ENCODE measurements at regions not wholly inside any gene's neighbourhood (a gene's known extent, or its start where the extent isn't known, plus 50 kb on each side); places are given as distances from the start of the nearest gene placed in this dataset.

- Histone ChIP-seq H3K9me3 (no peaks in the 10 kb centered on the region), H3K36me3 (no peaks in the 10 kb centered on the region), H3K4me3 (no peak overlapping the region), H3K27me3 (no peaks in the 10 kb centered on the region), H3K4me1 (no peaks in the 10 kb centered on the region), H3K27ac (no peak overlapping the region)
- no peak for TF ChIP-seq CTCF (IDR thresholded peaks at IDR 0.05)
- TF ChIP-seq POLR2A (IDR thresholded peaks at IDR 0.05): no peak
- no peak for DNase-seq
Measured at GRCh38 chr2:58354230-58354629, 113.1 kb upstream of the FANCL start.

DNA sequence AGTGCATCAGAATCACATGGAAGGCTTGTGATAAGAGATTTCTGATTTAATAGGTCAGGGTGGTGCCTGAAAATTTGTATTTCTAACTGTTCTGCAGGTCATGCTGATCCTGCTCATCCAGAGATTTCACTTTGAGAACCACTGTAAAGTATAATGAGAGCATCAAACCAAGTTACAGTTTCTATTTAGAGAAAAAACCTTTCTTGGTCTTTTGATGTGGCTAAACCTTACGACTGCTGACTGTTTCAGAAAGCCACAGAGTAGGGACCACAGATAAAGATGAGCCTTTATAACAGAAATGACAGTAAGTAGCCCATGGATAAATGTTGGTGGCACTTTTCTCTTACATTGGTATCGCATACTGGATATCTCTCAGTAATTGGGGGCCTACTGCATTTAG lies 109.4 kb upstream of the FANCL start:
- Histone ChIP-seq H3K4me3 (no peak overlapping the region), H3K27ac (no peak overlapping the region), H3K27me3 (no peaks in the 10 kb centered on the region), H3K4me1 (no peaks in the 10 kb centered on the region), H3K9me3 (no peaks in the 10 kb centered on the region), H3K36me3 (no peaks in the 10 kb centered on the region)
- TF ChIP-seq CTCF (IDR thresholded peaks at IDR 0.05) (no peak), POLR2A (IDR thresholded peaks at IDR 0.05) (no peak)
- DNase-seq: no peak

DNA sequence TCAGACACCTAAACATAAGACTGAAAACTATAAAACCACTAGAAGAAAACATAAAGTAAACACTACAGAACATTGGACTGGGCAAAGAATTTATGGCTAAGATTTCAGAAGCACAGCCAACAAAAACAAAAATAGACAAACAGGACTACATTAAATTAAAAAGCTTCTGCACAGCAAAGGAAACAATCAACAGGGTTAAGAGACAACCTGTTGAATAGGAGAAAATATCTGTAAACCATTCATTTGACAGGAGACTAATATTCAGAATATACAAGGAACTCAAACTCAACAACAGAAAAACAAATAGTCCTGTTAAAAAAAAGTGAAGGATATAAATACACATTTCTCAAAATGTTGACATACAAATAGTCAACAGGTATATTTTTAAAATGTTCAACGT lies 106.7 kb upstream of the FANCL start:
- no peak for TF ChIP-seq POLR2A (IDR thresholded peaks at IDR 0.05)
- no peak for TF ChIP-seq CTCF (IDR thresholded peaks at IDR 0.05)
- H3K4me1 ChIP-seq: no peaks in the 10 kb centered on the region
- no peaks in the 10 kb centered on the region for H3K27me3 ChIP-seq
- H3K4me3 ChIP-seq: no peak overlapping the region
- H3K36me3 ChIP-seq: no peaks in the 10 kb centered on the region
- no peak overlapping the region for H3K27ac ChIP-seq
- no peaks in the 10 kb centered on the region for H3K9me3 ChIP-seq
- no peak for DNase-seq

DNA sequence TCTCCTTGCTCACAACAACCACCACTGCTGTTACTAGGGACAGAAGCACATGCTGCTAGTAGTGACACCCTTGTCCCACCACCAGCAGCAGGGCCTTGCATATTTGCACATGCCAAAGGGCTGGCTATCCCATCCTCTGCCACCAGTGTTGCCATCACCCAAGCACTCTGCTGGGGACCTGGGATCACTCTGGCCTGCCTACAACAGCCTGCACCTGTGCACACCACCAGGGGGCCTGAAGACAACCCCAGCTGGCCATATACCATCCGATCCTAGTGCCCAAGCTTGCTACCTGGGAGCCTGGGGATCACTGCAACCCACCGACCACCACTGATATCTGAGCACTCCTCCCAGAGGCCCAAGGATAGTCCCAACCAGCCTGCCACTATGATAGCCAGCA lies 99.9 kb upstream of the FANCL start:
- TF ChIP-seq CTCF (IDR thresholded peaks at IDR 0.05) (no peak), POLR2A (IDR thresholded peaks at IDR 0.05) (no peak)
- H3K4me3 ChIP-seq: no peak overlapping the region
- no peak overlapping the region for H3K27ac ChIP-seq
- DNase-seq: no peak
- no peaks in the 10 kb centered on the region for H3K4me1 ChIP-seq
- H3K9me3 ChIP-seq: no peaks in the 10 kb centered on the region
- H3K36me3 ChIP-seq: no peaks in the 10 kb centered on the region
- H3K27me3 ChIP-seq: no peaks in the 10 kb centered on the region

DNA sequence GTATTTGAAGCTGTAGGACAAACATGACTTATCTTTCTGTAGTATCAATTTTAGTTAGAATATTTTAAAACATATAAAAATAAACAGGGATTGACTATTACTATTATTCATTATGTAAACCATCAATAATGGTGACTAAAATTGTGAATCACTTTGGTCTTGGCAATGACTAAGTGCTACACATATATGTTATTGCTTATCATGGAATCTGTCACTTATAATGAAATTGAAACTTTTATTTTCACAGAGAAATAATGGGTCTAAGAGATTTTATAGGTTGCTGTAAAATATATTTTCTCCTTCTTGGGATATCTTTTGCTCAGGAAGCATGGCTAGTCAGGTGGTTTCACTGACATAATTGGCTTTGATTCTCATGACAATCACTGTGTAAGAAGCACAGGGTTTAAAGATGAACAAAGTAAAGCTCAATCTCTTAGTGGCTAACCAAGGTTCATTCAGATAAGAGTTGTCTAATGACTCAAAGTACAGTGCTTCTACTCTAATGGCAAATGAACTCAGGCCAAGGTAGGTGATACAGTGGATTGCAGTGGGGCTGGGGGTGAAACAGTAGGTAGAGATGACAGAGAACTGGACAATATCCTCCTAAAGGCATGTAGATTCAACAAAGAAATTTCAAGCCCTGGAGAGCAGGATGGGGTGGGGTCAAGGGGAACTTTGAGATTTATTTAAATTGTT lies 98.6 kb upstream of the FANCL start:
- Histone ChIP-seq H3K36me3 (no peaks in the 10 kb centered on the region), H3K27me3 (no peaks in the 10 kb centered on the region), H3K9me3 (no peaks in the 10 kb centered on the region), H3K4me3 (no peak overlapping the region), H3K27ac (no peak overlapping the region), H3K4me1 (no peaks in the 10 kb centered on the region)
- no peak for TF ChIP-seq POLR2A (IDR thresholded peaks at IDR 0.05)
- no peak for TF ChIP-seq CTCF (IDR thresholded peaks at IDR 0.05)
- DNase-seq: no peak

DNA sequence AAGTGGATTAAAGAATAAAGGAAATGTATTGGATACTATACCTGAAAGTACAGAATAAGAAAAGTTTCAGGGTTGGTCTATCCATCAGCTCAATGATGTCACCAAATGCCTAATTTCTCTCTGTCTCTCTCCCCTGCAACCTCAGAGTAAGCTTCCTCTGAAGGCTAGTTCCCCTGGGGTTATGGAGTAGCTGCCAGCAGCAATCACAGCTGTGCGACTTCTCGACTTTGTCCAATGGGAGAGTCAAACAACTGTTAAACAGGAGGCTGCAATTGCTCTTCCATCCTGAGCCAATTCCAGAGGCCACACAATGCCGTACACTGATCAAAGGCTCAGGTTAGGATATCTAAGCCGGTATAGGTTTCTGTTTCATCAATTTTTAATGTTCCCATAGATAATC lies 95.3 kb upstream of the FANCL start:
- no peak for TF ChIP-seq POLR2A (IDR thresholded peaks at IDR 0.05)
- no peak for TF ChIP-seq CTCF (IDR thresholded peaks at IDR 0.05)
- no peaks in the 10 kb centered on the region for H3K9me3 ChIP-seq

More for the DNA sequence above, 95.3 kb upstream of the FANCL start:
- no peaks in the 10 kb centered on the region for H3K4me1 ChIP-seq
- no peak for DNase-seq
- no peak overlapping the region for H3K4me3 ChIP-seq
- H3K27me3 ChIP-seq: no peaks in the 10 kb centered on the region
- no peak overlapping the region for H3K27ac ChIP-seq
- H3K36me3 ChIP-seq: no peaks in the 10 kb centered on the region

All from Peyer's patch (tissue), 4 donors.